ENCODE measurements at regions not wholly inside any gene's neighbourhood (a gene's known extent, or its start where the extent isn't known, plus 50 kb on each side); places are given as distances from the start of the nearest gene placed in this dataset.
A peak's percentile ranks its signal among the peaks of the same experiment; 100 is the strongest.

GRCh38 chr18:10289251-10289650, 165.2 kb upstream of the APCDD1 start:
- H3K27me3 ChIP-seq (ENCODE audit: insufficient read depth): no peaks in the 10 kb centered on the region
- DNase-seq (ENCODE audit: low spot score): no peak
- H3K4me3 ChIP-seq: no peak overlapping the region
- no peaks in the 10 kb centered on the region for H3K79me2 ChIP-seq (replicated peaks; ENCODE audit: insufficient read depth)
- H3K36me3 ChIP-seq (ENCODE audit: insufficient read depth): no peaks in the 10 kb centered on the region
- no peak for ATAC-seq
- H3K27me3 Mint-ChIP-seq (ENCODE audit: insufficient read depth, low read depth, poor library complexity): peaks cover 8% of the 10 kb centered on the region
- H3K27ac Mint-ChIP-seq: no peak overlapping the region
- no peaks in the 10 kb centered on the region for H3F3A ChIP-seq (replicated peaks; ENCODE audit: low read depth)
- no peak overlapping the region for H3K4me3 Mint-ChIP-seq
- no peaks in the 10 kb centered on the region for H4K20me1 ChIP-seq (replicated peaks; ENCODE audit: insufficient read depth)
- H3K27ac ChIP-seq (ENCODE audit: low read depth): no peak overlapping the region
- no peak overlapping the region for H3K4me2 ChIP-seq
- H3K4me1 ChIP-seq (ENCODE audit: insufficient read depth): peaks cover 4% of the 10 kb centered on the region
- H3K4me1 Mint-ChIP-seq: peaks cover 13% of the 10 kb centered on the region
- no peak for TF ChIP-seq POLR2AphosphoS5 (IDR thresholded peaks at IDR 0.05; ENCODE audit: low read depth)
- H3K9me2 ChIP-seq (ENCODE audit: insufficient read depth): peaks cover 17% of the 10 kb centered on the region; the same call in 1 of the 2 replicates
- peaks cover 7% of the 10 kb centered on the region for H3K9me3 Mint-ChIP-seq
- H2AFZ ChIP-seq: no peak overlapping the region
- H3K36me3 Mint-ChIP-seq (ENCODE audit: low read depth): peaks cover 2% of the 10 kb centered on the region; the same call in 1 of the 3 replicates

- Mint-ChIP-seq H3K4me3 (no peak overlapping the region), H3K27ac (no peak overlapping the region), H3K36me3 (ENCODE audit: low read depth) (peaks cover 2% of the 10 kb centered on the region; the same call in 1 of the 3 replicates), H3K9me3 (peaks cover 7% of the 10 kb centered on the region), H3K27me3 (ENCODE audit: insufficient read depth, low read depth, poor library complexity) (peaks cover 8% of the 10 kb centered on the region), H3K4me1 (peaks cover 13% of the 10 kb centered on the region)
- peaks cover 4% of the 10 kb centered on the region for H3K4me1 ChIP-seq (ENCODE audit: insufficient read depth)
- H2AFZ ChIP-seq: 0 out of 2 replicates have a peak overlapping the region, but pooled peaks have one; percentile 38
- no peaks in the 10 kb centered on the region for H3K79me2 ChIP-seq (replicated peaks; ENCODE audit: insufficient read depth)
- no peak overlapping the region for H3K4me2 ChIP-seq
- DNase-seq (ENCODE audit: low spot score) (no peak), ATAC-seq (no peak)
- H3K36me3 ChIP-seq (ENCODE audit: insufficient read depth): no peaks in the 10 kb centered on the region
- no peak overlapping the region for H3K27ac ChIP-seq (ENCODE audit: low read depth)
- no peaks in the 10 kb centered on the region for H4K20me1 ChIP-seq (replicated peaks; ENCODE audit: insufficient read depth)
- no peaks in the 10 kb centered on the region for H3F3A ChIP-seq (replicated peaks; ENCODE audit: low read depth)
- H3K4me3 ChIP-seq: no peak overlapping the region
- peaks cover 17% of the 10 kb centered on the region; the same call in 1 of the 2 replicates for H3K9me2 ChIP-seq (ENCODE audit: insufficient read depth)
- no peaks in the 10 kb centered on the region for H3K27me3 ChIP-seq (ENCODE audit: insufficient read depth)
- TF ChIP-seq POLR2AphosphoS5 (IDR thresholded peaks at IDR 0.05; ENCODE audit: low read depth): no peak
- TF ChIP-seq STAT1 (IDR thresholded peaks at IDR 0.05; ENCODE audit: unreplicated experiment): no peak
- TF ChIP-seq ZNF462 (CRISPR knock-in tag; IDR thresholded peaks at IDR 0.05): no peak
- no peak for TF ChIP-seq CREB1 (CRISPR knock-in tag; IDR thresholded peaks at IDR 0.05; ENCODE audit: low read depth)
- no peak for TF ChIP-seq NANOG (IDR thresholded peaks at IDR 0.05; ENCODE audit: borderline replicate concordance)
- no peak for TF ChIP-seq ZNF331 (CRISPR knock-in tag; IDR thresholded peaks at IDR 0.05; ENCODE audit: low read depth)
- TF ChIP-seq CTCF (conservative IDR thresholded peaks at IDR 0.05; ENCODE audit: low read depth in 2 of 2): no peak
- no peak for TF ChIP-seq REST (IDR thresholded peaks at IDR 0.05; ENCODE audit: unreplicated experiment)
- TF ChIP-seq EZH2 (IDR thresholded peaks at IDR 0.05; ENCODE audit: low read depth, unreplicated experiment): no peak
Observed at GRCh38 chr18:10289951-10290637, 164.3 kb upstream of the APCDD1 start.
